Neural progenitor cell (in vitro differentiated cells): ENCODE measurements at regions not wholly inside any gene's neighbourhood (a gene's known extent, or its start where the extent isn't known, plus 50 kb on each side); places are given as distances from the start of the nearest gene placed in this dataset.

Source experiments
- DNase-seq: peaks from one replicate; pipeline ENCODE4 v3.0.0-alpha.2; 2016; ENCODE audit warnings: low spot score
- H2AFZ ChIP-seq: fragments of 200-600 bp; sonication (generic); replicated peaks from 2 replicates; pipeline ENCODE4 v1.6.1; 2016; ENCODE audit warnings: antibody characterized with exemption
- H3F3A ChIP-seq: fragments of 200-600 bp; sonication (generic); 2 replicates; pipeline ENCODE4 v1.6.1; 2016; ENCODE audit warnings: antibody characterized with exemption, low read depth
- H3K27ac ChIP-seq: fragments of 200-600 bp; sonication (generic); 2 replicates; pipeline ENCODE4 v1.5.1; 2016; ENCODE audit warnings: mild to moderate bottlenecking
- H3K27me3 ChIP-seq: fragments of 200-600 bp; sonication (generic); 2 replicates; pipeline ENCODE4 v1.6.1; 2016; ENCODE audit warnings: mild to moderate bottlenecking, moderate library complexity
- H3K36me3 ChIP-seq: fragments of 200-600 bp; sonication (generic); 2 replicates; pipeline ENCODE4 v1.5.1; 2016
- H3K4me1 ChIP-seq: fragments of 200-600 bp; sonication (generic); 2 replicates; pipeline ENCODE4 v1.6.1; 2016; ENCODE audit warnings: mixed run types
- H3K4me2 ChIP-seq: fragments of 200-600 bp; sonication (generic); 2 replicates; pipeline ENCODE4 v1.6.1; 2016
- H3K4me3 ChIP-seq: fragments of 200-600 bp; sonication (generic); 2 replicates; pipeline ENCODE4 v1.5.1; 2016
- H3K79me2 ChIP-seq: fragments of 200-600 bp; sonication (generic); 2 replicates; pipeline ENCODE4 v1.6.1; 2016; ENCODE audit warnings: low read depth
- H3K9ac ChIP-seq: fragments of 200-600 bp; sonication (generic); 2 replicates; pipeline ENCODE4 v1.6.1; 2016
- H3K9me3 ChIP-seq: fragments of 200-600 bp; sonication (generic); 2 replicates; pipeline ENCODE4 v1.5.1; 2016; ENCODE audit warnings: low read depth
- H4K20me1 ChIP-seq: fragments of 200-600 bp; sonication (generic); 2 replicates; pipeline ENCODE4 v1.6.1; 2016; ENCODE audit warnings: low read depth
- H3K27ac Mint-ChIP-seq: 3 replicates; pipeline ENCODE4 v1.8.0; 2021; ENCODE audit warnings: mixed read lengths
- H3K27me3 Mint-ChIP-seq: 2 replicates; pipeline ENCODE4 v1.8.0; 2022; ENCODE audit warnings: low read depth, mild to moderate bottlenecking, inconsistent platforms, moderate library complexity, mixed read lengths; ENCODE audit not compliant: insufficient read depth
- H3K36me3 Mint-ChIP-seq: 3 replicates; pipeline ENCODE4 v1.8.0; 2021; ENCODE audit warnings: mixed read lengths
- H3K4me1 Mint-ChIP-seq: 3 replicates; pipeline ENCODE4 v1.8.0; 2021; ENCODE audit warnings: mixed read lengths
- H3K4me3 Mint-ChIP-seq: 3 replicates; pipeline ENCODE4 v1.8.0; 2021; ENCODE audit warnings: mild to moderate bottlenecking, moderate library complexity, mixed read lengths
- H3K9me3 Mint-ChIP-seq: 3 replicates; pipeline ENCODE4 v1.8.0; 2020; ENCODE audit warnings: mixed read lengths
- EZH2 ChIP-seq: fragments of 200-600 bp; sonication (generic); IDR thresholded peaks from 2 replicates; pipeline ENCODE4 v1.6.1; 2017; ENCODE audit warnings: antibody characterized with exemption, mild to moderate bottlenecking, moderate library complexity
- EZH2phosphoT487 ChIP-seq: fragments of 200-600 bp; sonication (generic); IDR thresholded peaks from 2 replicates; pipeline ENCODE4 v1.6.1; 2017; ENCODE audit warnings: antibody characterized with exemption
- TF ChIP-seq, protein P1 (sequence below): fragments of 200-600 bp; sonication (generic); IDR thresholded peaks from 2 replicates; pipeline ENCODE4 v1.5.1; 2017; ENCODE audit warnings: antibody characterized with exemption, mild to moderate bottlenecking

DNA sequence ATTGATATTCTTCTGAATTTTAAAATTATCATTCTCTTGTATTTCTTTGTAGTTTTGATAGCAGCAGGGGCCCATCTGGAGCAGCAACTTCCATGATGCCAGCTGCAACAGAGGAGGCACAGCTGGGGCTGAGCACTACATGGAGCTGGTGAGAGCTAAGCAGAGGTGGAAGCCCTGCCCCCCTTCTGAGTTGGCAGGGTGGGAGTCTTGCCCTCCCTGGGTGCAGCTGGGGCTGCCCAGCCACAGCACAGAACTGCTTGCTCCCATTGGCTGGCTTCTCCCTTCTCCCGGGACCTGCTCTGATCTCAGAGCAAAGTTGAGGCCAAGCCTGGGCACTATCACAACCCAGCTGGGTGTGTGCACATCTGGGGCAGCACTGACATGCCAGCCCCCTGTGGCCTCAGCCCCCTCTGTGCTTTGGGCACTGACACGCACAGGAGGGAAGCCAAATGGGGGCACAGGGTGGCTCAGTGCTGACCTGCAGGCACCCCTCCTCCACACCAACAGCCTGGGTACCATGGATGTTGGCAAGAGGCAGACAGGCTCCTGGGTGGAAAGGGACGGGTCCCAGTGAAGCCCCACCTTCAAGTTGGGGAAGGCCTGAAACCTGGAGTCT lies 69.1 kb upstream of the EYA4 start:
- Histone ChIP-seq H3K4me1 (peaks cover 9% of the 10 kb centered on the region), H4K20me1 (no peaks in the 10 kb centered on the region), H3F3A (no peaks in the 10 kb centered on the region), H3K4me2 (no peak overlapping the region), H2AFZ (no peak overlapping the region), H3K9ac (no peak overlapping the region), H3K27me3 (no peaks in the 10 kb centered on the region), H3K4me3 (no peak overlapping the region), H3K36me3 (no peaks in the 10 kb centered on the region), H3K79me2 (no peaks in the 10 kb centered on the region), H3K9me3 (no peaks in the 10 kb centered on the region), H3K27ac (no peak overlapping the region)
- H3K27me3 Mint-ChIP-seq, result no peaks in the 10 kb centered on the region
- H3K9me3 Mint-ChIP-seq, result no peaks in the 10 kb centered on the region
- TF ChIP-seq EZH2phosphoT487 (no peak), EZH2 (no peak)
- TF ChIP-seq, protein P1, sequence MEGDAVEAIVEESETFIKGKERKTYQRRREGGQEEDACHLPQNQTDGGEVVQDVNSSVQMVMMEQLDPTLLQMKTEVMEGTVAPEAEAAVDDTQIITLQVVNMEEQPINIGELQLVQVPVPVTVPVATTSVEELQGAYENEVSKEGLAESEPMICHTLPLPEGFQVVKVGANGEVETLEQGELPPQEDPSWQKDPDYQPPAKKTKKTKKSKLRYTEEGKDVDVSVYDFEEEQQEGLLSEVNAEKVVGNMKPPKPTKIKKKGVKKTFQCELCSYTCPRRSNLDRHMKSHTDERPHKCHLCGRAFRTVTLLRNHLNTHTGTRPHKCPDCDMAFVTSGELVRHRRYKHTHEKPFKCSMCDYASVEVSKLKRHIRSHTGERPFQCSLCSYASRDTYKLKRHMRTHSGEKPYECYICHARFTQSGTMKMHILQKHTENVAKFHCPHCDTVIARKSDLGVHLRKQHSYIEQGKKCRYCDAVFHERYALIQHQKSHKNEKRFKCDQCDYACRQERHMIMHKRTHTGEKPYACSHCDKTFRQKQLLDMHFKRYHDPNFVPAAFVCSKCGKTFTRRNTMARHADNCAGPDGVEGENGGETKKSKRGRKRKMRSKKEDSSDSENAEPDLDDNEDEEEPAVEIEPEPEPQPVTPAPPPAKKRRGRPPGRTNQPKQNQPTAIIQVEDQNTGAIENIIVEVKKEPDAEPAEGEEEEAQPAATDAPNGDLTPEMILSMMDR, result no peak
- no peak for DNase-seq
- H3K4me3 Mint-ChIP-seq, result no peak overlapping the region
- H3K27ac Mint-ChIP-seq, result no peak overlapping the region
- H3K4me1 Mint-ChIP-seq, result no peaks in the 10 kb centered on the region
- H3K36me3 Mint-ChIP-seq, result no peaks in the 10 kb centered on the region

DNA sequence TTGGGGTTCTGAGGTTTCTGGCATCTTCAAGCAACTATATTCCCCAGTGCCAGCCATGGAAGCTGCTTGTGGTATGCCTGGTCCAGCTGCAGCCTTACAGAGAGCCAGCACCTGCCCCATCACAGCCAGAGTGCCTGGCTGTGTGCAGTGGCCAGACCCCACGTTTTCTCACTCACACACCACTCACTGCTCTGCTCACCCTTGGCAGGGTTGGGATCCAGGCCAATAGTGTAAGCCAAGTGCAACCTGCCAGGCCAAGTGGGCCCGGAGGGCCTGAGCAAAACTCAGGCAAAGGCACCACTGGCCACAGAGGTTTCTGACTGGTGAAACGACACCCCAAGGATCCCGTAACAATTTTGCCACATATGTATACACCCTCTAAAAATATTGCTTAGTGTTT lies 67.9 kb upstream of the EYA4 start:
- Histone ChIP-seq H2AFZ (no peak overlapping the region), H3K4me1 (peaks cover 9% of the 10 kb centered on the region), H3K27ac (no peak overlapping the region), H3K79me2 (no peaks in the 10 kb centered on the region), H3K4me2 (no peak overlapping the region), H3K27me3 (no peaks in the 10 kb centered on the region), H3F3A (no peaks in the 10 kb centered on the region), H3K9ac (no peak overlapping the region), H3K4me3 (no peak overlapping the region), H4K20me1 (no peaks in the 10 kb centered on the region), H3K9me3 (no peaks in the 10 kb centered on the region), H3K36me3 (no peaks in the 10 kb centered on the region)
- Mint-ChIP-seq H3K27ac (no peak overlapping the region), H3K36me3 (no peaks in the 10 kb centered on the region), H3K4me1 (no peaks in the 10 kb centered on the region), H3K9me3 (peaks cover 7% of the 10 kb centered on the region), H3K27me3 (no peaks in the 10 kb centered on the region), H3K4me3 (no peak overlapping the region)
- TF ChIP-seq EZH2phosphoT487 (no peak), EZH2 (no peak)
- TF ChIP-seq, protein P1, result no peak
- no peak for DNase-seq

DNA sequence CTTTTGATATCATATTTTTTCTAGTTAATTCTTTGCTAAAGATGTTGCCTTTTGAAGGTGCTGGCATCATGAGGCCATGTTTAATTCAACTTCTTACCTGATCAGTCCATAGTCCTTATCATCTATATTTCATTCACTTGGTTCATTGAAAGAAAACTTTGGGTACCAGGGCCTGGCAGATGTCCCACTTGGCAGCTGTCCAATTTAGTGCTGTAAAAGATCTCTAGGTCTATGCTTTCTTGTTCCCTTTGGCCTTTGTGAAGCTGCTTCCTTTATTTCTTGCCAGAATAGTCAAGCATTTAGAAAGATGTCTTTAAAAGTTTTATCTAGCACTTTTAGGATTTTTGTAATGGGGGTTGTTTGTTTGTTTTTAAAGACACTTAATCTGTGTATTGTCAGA lies 61.7 kb upstream of the EYA4 start:
- Histone ChIP-seq H3K27ac (no peak overlapping the region), H4K20me1 (no peaks in the 10 kb centered on the region), H3K27me3 (no peaks in the 10 kb centered on the region), H3K9me3 (peaks cover 4% of the 10 kb centered on the region), H3K4me2 (no peak overlapping the region), H3K36me3 (no peaks in the 10 kb centered on the region), H3K9ac (no peak overlapping the region), H3K79me2 (no peaks in the 10 kb centered on the region), H2AFZ (no peak overlapping the region), H3F3A (no peaks in the 10 kb centered on the region), H3K4me3 (no peak overlapping the region), H3K4me1 (no peaks in the 10 kb centered on the region)
- Mint-ChIP-seq H3K4me1 (no peaks in the 10 kb centered on the region), H3K4me3 (no peak overlapping the region), H3K36me3 (no peaks in the 10 kb centered on the region), H3K27me3 (peaks cover 2% of the 10 kb centered on the region), H3K9me3 (peaks cover 12% of the 10 kb centered on the region), H3K27ac (no peak overlapping the region)
- DNase-seq, result no peak
- TF ChIP-seq EZH2, result no peak
- TF ChIP-seq, protein P1, result no peak
- TF ChIP-seq EZH2phosphoT487, result no peak
